NCI-H446 (cell line): ENCODE measurements at regions not wholly inside any gene's neighbourhood (a gene's known extent, or its start where the extent isn't known, plus 50 kb on each side); places are given as distances from the start of the nearest gene placed in this dataset.

Experiments used
- DNase-seq, 2 experiments: peaks; one replicate each; lab custom pipeline; 2025; lab: John Stamatoyannopoulos, UW

GRCh38 chr2:52934920-52935640 lies 832.5 kb upstream of the CHAC2 start:
- DNase-seq, result no peak

- DNase-seq, result no peak
Measured at GRCh38 chr2:52934323-52934898, 833.2 kb upstream of the CHAC2 start.

- DNase-seq, result no peak
Measured at GRCh38 chr2:52933878-52934277, 833.7 kb upstream of the CHAC2 start.

GRCh38 chr2:52931660-52932059 lies 835.9 kb upstream of the CHAC2 start:
- no peak for DNase-seq

- no peak for DNase-seq
Measured at GRCh38 chr2:52929412-52929811, 838.2 kb upstream of the CHAC2 start.

- no peak for DNase-seq
Measured at GRCh38 chr2:52919673-52920072, 847.9 kb upstream of the CHAC2 start.

GRCh38 chr2:52918551-52918950 lies 849.1 kb upstream of the CHAC2 start:
- no peak for DNase-seq

GRCh38 chr2:52916981-52917380 lies 850.6 kb upstream of the CHAC2 start:
- no peak for DNase-seq

GRCh38 chr2:52904355-52904891 lies 863.2 kb upstream of the CHAC2 start:
- no peak for DNase-seq

- no peak for DNase-seq
Measured at GRCh38 chr2:52897511-52898044, 870.0 kb upstream of the CHAC2 start.

GRCh38 chr2:52895726-52896340 lies 871.8 kb upstream of the CHAC2 start:
- no peak for DNase-seq

GRCh38 chr2:52886556-52886955 lies 881.0 kb upstream of the CHAC2 start:
- DNase-seq, result no peak

GRCh38 chr2:52884761-52885352 lies 882.7 kb upstream of the CHAC2 start:
- DNase-seq, result no peak

- no peak for DNase-seq
Measured at GRCh38 chr2:52882974-52883373, 884.6 kb upstream of the CHAC2 start.

GRCh38 chr2:52881606-52882005 lies 886.0 kb upstream of the CHAC2 start:
- DNase-seq, result no peak

- DNase-seq, result no peak
Measured at GRCh38 chr2:52880872-52881271, 886.7 kb upstream of the CHAC2 start.

- DNase-seq, result no peak
Measured at GRCh38 chr2:52879561-52879960, 888.0 kb upstream of the CHAC2 start.

- no peak for DNase-seq
Measured at GRCh38 chr2:52877703-52878102, 889.9 kb upstream of the CHAC2 start.

GRCh38 chr2:52874466-52875106 lies 893.0 kb upstream of the CHAC2 start:
- DNase-seq, result no peak

GRCh38 chr2:52862801-52863200 lies 904.8 kb upstream of the CHAC2 start:
- DNase-seq, result no peak

- no peak for DNase-seq
Measured at GRCh38 chr2:52861596-52861995, 906.0 kb upstream of the CHAC2 start.

- DNase-seq, result no peak
Measured at GRCh38 chr2:52859065-52859464, 908.5 kb upstream of the CHAC2 start.
